ENCODE measurements at regions not wholly inside any gene's neighbourhood (a gene's known extent, or its start where the extent isn't known, plus 50 kb on each side); places are given as distances from the start of the nearest gene placed in this dataset.

DNA sequence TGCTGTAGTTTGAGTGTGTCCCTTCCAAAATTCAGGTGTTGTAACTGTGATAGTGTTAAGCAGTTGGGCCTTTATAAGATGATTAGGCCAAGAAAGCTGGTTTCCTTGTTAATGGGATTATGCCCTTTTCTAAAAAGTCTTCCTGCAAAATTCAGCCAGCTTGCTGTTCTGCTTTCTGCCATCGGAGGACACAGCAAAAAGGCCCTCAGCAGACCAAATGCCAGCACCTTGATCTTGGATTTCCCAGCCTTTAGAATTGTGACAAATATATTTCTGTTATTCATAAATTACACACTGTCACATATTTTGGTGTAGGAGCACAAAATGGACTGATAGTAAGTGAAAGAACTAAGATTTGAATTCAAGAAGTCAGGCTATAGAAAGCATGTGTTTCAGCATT lies 203.2 kb downstream of the IZUMO3 start:
- Mint-ChIP-seq H3K4me3 (ENCODE audit: unreplicated experiment) (no peak overlapping the region), H3K27ac (ENCODE audit: unreplicated experiment) (no peak overlapping the region), H3K9me3 (ENCODE audit: unreplicated experiment) (peaks cover 8% of the 10 kb centered on the region), H3K36me3 (ENCODE audit: insufficient read depth, unreplicated experiment) (no peaks in the 10 kb centered on the region), H3K4me1 (ENCODE audit: low read depth, unreplicated experiment) (no peaks in the 10 kb centered on the region), H3K27me3 (ENCODE audit: insufficient read depth, unreplicated experiment) (no peaks in the 10 kb centered on the region)
- ChIA-PET POLR2A (no interaction called here), CTCF (no interaction called here)
- DNase-seq: no peak
- no peaks in the 10 kb centered on the region for H3K9me3 ChIP-seq
- H3K4me3 ChIP-seq (ENCODE audit: low read depth, low read length): no peak overlapping the region
- H3K27me3 ChIP-seq (replicated peaks; ENCODE audit: control insufficient read depth, insufficient read depth, low read length): no peaks in the 10 kb centered on the region
- H3K4me1 ChIP-seq: no peaks in the 10 kb centered on the region
- no peaks in the 10 kb centered on the region for H3K36me3 ChIP-seq (ENCODE audit: control insufficient read depth, insufficient read depth, low read length)
- BruUV-seq (replicated peaks): no TSS peak
- TF ChIP-seq, protein P1, sequence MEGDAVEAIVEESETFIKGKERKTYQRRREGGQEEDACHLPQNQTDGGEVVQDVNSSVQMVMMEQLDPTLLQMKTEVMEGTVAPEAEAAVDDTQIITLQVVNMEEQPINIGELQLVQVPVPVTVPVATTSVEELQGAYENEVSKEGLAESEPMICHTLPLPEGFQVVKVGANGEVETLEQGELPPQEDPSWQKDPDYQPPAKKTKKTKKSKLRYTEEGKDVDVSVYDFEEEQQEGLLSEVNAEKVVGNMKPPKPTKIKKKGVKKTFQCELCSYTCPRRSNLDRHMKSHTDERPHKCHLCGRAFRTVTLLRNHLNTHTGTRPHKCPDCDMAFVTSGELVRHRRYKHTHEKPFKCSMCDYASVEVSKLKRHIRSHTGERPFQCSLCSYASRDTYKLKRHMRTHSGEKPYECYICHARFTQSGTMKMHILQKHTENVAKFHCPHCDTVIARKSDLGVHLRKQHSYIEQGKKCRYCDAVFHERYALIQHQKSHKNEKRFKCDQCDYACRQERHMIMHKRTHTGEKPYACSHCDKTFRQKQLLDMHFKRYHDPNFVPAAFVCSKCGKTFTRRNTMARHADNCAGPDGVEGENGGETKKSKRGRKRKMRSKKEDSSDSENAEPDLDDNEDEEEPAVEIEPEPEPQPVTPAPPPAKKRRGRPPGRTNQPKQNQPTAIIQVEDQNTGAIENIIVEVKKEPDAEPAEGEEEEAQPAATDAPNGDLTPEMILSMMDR (IDR thresholded peaks at IDR 0.05; ENCODE audit: insufficient read depth in 1 of 2, low read depth in 1 of 2, low read length in 1 of 2, severe bottlenecking in 1 of 2, unreplicated experiment in 1 of 2): no peak
- intact Hi-C loops (cut with micrococcal nuclease; ENCODE audit: unreplicated experiment): no loop called here

DNA sequence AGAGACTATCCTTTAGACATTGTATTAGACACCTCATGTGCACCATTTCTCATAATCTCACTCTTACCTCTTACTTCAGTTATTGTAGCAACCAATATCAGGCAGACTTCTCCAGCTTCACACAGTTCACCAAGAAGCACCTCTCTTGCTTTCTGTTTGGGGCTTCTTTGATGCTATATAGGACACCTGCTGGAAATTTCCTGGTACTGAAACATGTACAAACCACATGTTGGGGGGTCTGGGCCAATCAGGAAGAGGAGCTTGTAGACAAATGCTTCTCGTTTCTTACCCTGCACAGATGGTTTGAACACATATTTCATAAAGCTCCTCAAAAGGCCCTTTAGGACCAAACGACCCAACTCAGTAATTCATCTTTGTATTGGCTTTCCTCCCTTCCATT lies 212.1 kb downstream of the IZUMO3 start:
- ChIA-PET POLR2A (no interaction called here), CTCF (no interaction called here)
- Mint-ChIP-seq H3K27me3 (ENCODE audit: insufficient read depth, unreplicated experiment) (no peaks in the 10 kb centered on the region), H3K27ac (ENCODE audit: unreplicated experiment) (no peak overlapping the region), H3K4me1 (ENCODE audit: low read depth, unreplicated experiment) (no peaks in the 10 kb centered on the region), H3K9me3 (ENCODE audit: unreplicated experiment) (no peaks in the 10 kb centered on the region), H3K36me3 (ENCODE audit: insufficient read depth, unreplicated experiment) (no peaks in the 10 kb centered on the region), H3K4me3 (ENCODE audit: unreplicated experiment) (no peak overlapping the region)
- intact Hi-C loops (cut with micrococcal nuclease; ENCODE audit: unreplicated experiment): no loop called here
- Histone ChIP-seq H3K36me3 (ENCODE audit: control insufficient read depth, insufficient read depth, low read length) (no peaks in the 10 kb centered on the region), H3K27me3 (replicated peaks; ENCODE audit: control insufficient read depth, insufficient read depth, low read length) (no peaks in the 10 kb centered on the region), H3K4me1 (no peaks in the 10 kb centered on the region), H3K9me3 (no peaks in the 10 kb centered on the region), H3K4me3 (ENCODE audit: low read depth, low read length) (no peak overlapping the region)
- TF ChIP-seq, protein P1 (IDR thresholded peaks at IDR 0.05; ENCODE audit: insufficient read depth in 1 of 2, low read depth in 1 of 2, low read length in 1 of 2, severe bottlenecking in 1 of 2, unreplicated experiment in 1 of 2): no peak
- DNase-seq: no peak
- BruUV-seq (replicated peaks): no TSS peak

DNA sequence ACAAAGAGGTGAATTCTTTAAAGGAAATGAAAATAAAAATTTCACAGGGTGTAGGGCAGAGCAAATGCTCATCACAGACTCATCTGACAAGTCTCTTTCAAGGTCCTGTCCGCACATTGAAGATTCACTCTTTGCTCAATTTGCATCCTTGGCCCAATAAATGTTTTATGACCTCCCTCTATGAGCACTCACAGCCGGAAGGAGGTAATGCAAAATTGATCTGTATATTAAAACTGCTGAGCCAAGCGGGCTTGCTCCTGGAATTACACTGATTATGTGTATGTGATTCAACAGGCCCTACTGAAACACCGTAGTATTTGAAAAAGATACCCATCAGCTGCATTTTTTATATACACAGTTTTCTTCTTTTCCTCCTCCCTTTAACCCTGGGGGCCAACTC lies 246.8 kb downstream of the IZUMO3 start:
- Mint-ChIP-seq H3K9me3 (ENCODE audit: unreplicated experiment) (no peaks in the 10 kb centered on the region), H3K27ac (ENCODE audit: unreplicated experiment) (no peak overlapping the region), H3K36me3 (ENCODE audit: insufficient read depth, unreplicated experiment) (no peaks in the 10 kb centered on the region), H3K27me3 (ENCODE audit: insufficient read depth, unreplicated experiment) (no peaks in the 10 kb centered on the region), H3K4me3 (ENCODE audit: unreplicated experiment) (no peak overlapping the region), H3K4me1 (ENCODE audit: low read depth, unreplicated experiment) (no peaks in the 10 kb centered on the region)
- intact Hi-C loops (cut with micrococcal nuclease; ENCODE audit: unreplicated experiment): no loop called here
- no peaks in the 10 kb centered on the region for H3K4me1 ChIP-seq
- ChIA-PET CTCF (no interaction called here), POLR2A (no interaction called here)
- H3K4me3 ChIP-seq (ENCODE audit: low read depth, low read length): no peak overlapping the region
- BruUV-seq (replicated peaks): no TSS peak
- no peak for DNase-seq
- TF ChIP-seq, protein P1 (IDR thresholded peaks at IDR 0.05; ENCODE audit: insufficient read depth in 1 of 2, low read depth in 1 of 2, low read length in 1 of 2, severe bottlenecking in 1 of 2, unreplicated experiment in 1 of 2): no peak
- no peaks in the 10 kb centered on the region for H3K9me3 ChIP-seq
- H3K27me3 ChIP-seq (replicated peaks; ENCODE audit: control insufficient read depth, insufficient read depth, low read length): no peaks in the 10 kb centered on the region
- no peaks in the 10 kb centered on the region for H3K36me3 ChIP-seq (ENCODE audit: control insufficient read depth, insufficient read depth, low read length)

Data from Caco-2 (cell line).